ENCODE measurements at regions not wholly inside any gene's neighbourhood (a gene's known extent, or its start where the extent isn't known, plus 50 kb on each side); places are given as distances from the start of the nearest gene placed in this dataset.

DNA sequence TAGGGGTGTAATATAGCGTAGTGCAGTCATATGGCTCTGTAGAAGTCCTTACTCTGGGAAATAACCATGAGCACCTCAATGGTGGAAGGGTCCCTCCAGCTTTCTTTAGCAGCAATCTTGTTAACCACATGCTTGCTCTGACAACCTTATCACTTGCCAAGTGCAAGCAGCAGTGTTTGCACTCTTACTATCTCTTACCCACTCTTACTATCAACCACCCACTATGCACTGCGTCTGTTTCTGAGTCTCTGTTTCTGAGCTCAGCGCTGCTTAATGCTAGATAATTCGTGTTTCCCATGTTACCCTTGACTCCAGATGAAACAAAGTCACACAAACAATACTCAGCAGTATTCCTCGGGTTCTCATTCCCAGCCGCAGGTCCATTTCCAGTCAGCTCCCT is 433.7 kb upstream of the PFKP start:
- no peaks in the 10 kb centered on the region for H3K27me3 Mint-ChIP-seq (ENCODE audit: insufficient read depth, low read depth)
- Histone ChIP-seq H3K4me2 (no peak overlapping the region), H3K27ac (no peak overlapping the region), H3K27me3 (no peaks in the 10 kb centered on the region), H3K9ac (no peak overlapping the region), H3K4me3 (no peak overlapping the region), H3K36me3 (no peaks in the 10 kb centered on the region), H3K79me2 (ENCODE audit: low read depth) (no peaks in the 10 kb centered on the region), H3F3A (ENCODE audit: low read depth) (no peaks in the 10 kb centered on the region), H3K4me1 (no peaks in the 10 kb centered on the region), H3K9me3 (ENCODE audit: low read depth) (no peaks in the 10 kb centered on the region), H2AFZ (replicated peaks) (no peak overlapping the region), H4K20me1 (ENCODE audit: low read depth) (no peaks in the 10 kb centered on the region)
- DNase-seq (ENCODE audit: low spot score), result no peak
- no peak overlapping the region for H3K4me3 Mint-ChIP-seq
- TF ChIP-seq EZH2 (IDR thresholded peaks at IDR 0.05), result no peak
- TF ChIP-seq, protein P1, sequence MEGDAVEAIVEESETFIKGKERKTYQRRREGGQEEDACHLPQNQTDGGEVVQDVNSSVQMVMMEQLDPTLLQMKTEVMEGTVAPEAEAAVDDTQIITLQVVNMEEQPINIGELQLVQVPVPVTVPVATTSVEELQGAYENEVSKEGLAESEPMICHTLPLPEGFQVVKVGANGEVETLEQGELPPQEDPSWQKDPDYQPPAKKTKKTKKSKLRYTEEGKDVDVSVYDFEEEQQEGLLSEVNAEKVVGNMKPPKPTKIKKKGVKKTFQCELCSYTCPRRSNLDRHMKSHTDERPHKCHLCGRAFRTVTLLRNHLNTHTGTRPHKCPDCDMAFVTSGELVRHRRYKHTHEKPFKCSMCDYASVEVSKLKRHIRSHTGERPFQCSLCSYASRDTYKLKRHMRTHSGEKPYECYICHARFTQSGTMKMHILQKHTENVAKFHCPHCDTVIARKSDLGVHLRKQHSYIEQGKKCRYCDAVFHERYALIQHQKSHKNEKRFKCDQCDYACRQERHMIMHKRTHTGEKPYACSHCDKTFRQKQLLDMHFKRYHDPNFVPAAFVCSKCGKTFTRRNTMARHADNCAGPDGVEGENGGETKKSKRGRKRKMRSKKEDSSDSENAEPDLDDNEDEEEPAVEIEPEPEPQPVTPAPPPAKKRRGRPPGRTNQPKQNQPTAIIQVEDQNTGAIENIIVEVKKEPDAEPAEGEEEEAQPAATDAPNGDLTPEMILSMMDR (IDR thresholded peaks at IDR 0.05), result no peak
- TF ChIP-seq EZH2phosphoT487 (IDR thresholded peaks at IDR 0.05), result no peak
- H3K4me1 Mint-ChIP-seq, result no peaks in the 10 kb centered on the region
- H3K27ac Mint-ChIP-seq, result no peak overlapping the region
- H3K36me3 Mint-ChIP-seq, result no peaks in the 10 kb centered on the region
- no peaks in the 10 kb centered on the region for H3K9me3 Mint-ChIP-seq

DNA sequence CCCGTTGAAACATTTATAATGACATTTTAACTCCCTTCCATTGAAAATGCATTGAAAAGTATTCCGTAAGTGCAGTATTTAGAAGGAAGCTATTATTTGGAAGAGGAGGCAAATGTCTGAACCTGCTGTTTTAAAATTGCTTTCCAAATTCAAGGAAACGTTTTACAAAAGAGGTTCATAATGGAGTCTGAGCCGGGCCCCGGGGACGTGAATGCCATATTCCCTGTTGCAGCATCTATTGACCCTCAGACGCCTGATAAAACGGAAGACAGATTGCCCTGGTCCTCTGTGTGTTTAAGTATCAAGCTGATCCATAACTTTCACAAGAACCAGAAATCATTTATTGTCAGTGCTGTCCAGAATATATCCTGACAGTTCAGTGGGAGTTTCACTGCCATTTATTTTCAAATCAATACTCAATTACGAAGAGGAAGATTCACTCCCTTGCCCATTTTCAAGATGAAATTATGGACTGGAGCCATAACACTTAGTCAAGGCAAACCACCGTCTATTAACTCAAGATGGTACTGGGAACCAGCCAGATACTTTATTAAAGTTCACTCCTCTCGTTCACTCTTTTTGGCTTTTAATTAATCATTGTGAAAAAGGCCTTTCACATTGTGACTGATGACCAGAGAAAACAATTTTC is 435.7 kb upstream of the PFKP start:
- H3K27me3 Mint-ChIP-seq (ENCODE audit: insufficient read depth, low read depth), result no peaks in the 10 kb centered on the region
- Histone ChIP-seq H3K4me3 (no peak overlapping the region), H3K9me3 (ENCODE audit: low read depth) (no peaks in the 10 kb centered on the region), H3K27me3 (no peaks in the 10 kb centered on the region), H3K9ac (no peak overlapping the region), H3K4me2 (no peak overlapping the region), H3K36me3 (no peaks in the 10 kb centered on the region), H3K79me2 (ENCODE audit: low read depth) (no peaks in the 10 kb centered on the region), H3F3A (ENCODE audit: low read depth) (no peaks in the 10 kb centered on the region), H4K20me1 (ENCODE audit: low read depth) (no peaks in the 10 kb centered on the region), H3K27ac (no peak overlapping the region), H2AFZ (replicated peaks) (peak overlapping the region; percentile 4), H3K4me1 (no peaks in the 10 kb centered on the region)
- H3K36me3 Mint-ChIP-seq, result no peaks in the 10 kb centered on the region
- TF ChIP-seq EZH2phosphoT487 (IDR thresholded peaks at IDR 0.05), result no peak
- TF ChIP-seq, protein P1 (IDR thresholded peaks at IDR 0.05), result no peak
- no peak for TF ChIP-seq EZH2 (IDR thresholded peaks at IDR 0.05)
- DNase-seq (ENCODE audit: low spot score), result no peak
- no peak overlapping the region for H3K27ac Mint-ChIP-seq
- H3K4me3 Mint-ChIP-seq, result no peak overlapping the region
- H3K9me3 Mint-ChIP-seq, result no peaks in the 10 kb centered on the region
- H3K4me1 Mint-ChIP-seq, result no peaks in the 10 kb centered on the region

DNA sequence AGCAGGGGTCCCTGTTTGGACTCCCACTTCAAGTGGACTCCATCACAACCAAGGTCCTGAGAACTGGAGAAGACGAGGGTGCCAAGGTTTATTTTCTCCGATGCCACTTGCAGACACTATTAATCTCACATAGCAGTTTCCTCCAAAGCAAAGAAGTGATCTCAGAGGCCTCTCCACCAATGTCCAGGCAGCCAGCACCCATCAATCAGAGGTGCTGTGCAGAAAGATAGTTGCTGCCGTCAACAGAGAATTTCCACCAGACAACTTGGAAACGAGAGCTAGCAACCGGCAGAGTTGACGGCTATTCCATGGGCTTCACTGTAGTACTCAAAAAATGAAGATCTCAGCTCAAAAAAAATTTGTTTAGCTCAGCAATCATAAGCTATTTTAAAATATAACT is 438.6 kb upstream of the PFKP start:
- no peaks in the 10 kb centered on the region for H3K79me2 ChIP-seq (ENCODE audit: low read depth)
- H3K9me3 ChIP-seq (ENCODE audit: low read depth), result no peaks in the 10 kb centered on the region
- no peaks in the 10 kb centered on the region for H3K4me1 ChIP-seq
- H2AFZ ChIP-seq (replicated peaks), result no peak overlapping the region
- no peak for DNase-seq (ENCODE audit: low spot score)
- no peaks in the 10 kb centered on the region for H3K27me3 ChIP-seq
- no peak overlapping the region for H3K4me3 ChIP-seq
- H4K20me1 ChIP-seq (ENCODE audit: low read depth), result no peaks in the 10 kb centered on the region
- no peaks in the 10 kb centered on the region for H3K27me3 Mint-ChIP-seq (ENCODE audit: insufficient read depth, low read depth)
- no peaks in the 10 kb centered on the region for H3F3A ChIP-seq (ENCODE audit: low read depth)
- H3K36me3 ChIP-seq, result no peaks in the 10 kb centered on the region
- no peak overlapping the region for H3K27ac ChIP-seq
- no peaks in the 10 kb centered on the region for H3K9me3 Mint-ChIP-seq
- peak overlapping the region; percentile 53 for H3K27ac Mint-ChIP-seq
- H3K4me1 Mint-ChIP-seq, result no peaks in the 10 kb centered on the region
- H3K4me3 Mint-ChIP-seq, result no peak overlapping the region
- no peak overlapping the region for H3K9ac ChIP-seq
- no peaks in the 10 kb centered on the region for H3K36me3 Mint-ChIP-seq
- TF ChIP-seq EZH2phosphoT487 (IDR thresholded peaks at IDR 0.05) (no peak), EZH2 (IDR thresholded peaks at IDR 0.05) (no peak)
- TF ChIP-seq, protein P1 (IDR thresholded peaks at IDR 0.05), result no peak
- H3K4me2 ChIP-seq, result no peak overlapping the region
